ENCODE measurements at regions not wholly inside any gene's neighbourhood (a gene's known extent, or its start where the extent isn't known, plus 50 kb on each side); places are given as distances from the start of the nearest gene placed in this dataset.

DNA sequence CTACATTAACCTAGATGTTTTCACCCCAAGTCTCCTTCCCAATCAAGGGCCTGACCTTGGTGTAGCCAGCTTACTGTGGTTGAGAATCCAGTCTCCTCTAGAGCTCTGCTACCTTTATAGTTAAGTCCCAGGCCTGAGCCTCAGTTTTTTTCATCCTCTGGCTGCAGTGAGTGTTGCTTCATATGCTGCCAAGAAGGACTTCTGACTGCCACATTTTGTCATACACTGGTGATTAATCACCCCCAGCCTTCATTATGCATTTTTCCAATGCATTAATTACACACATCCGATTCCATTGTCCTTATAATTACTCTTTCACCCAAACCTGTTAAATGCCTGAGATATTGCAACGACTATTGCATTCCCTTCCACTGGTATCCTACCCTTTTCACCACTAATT lies 66.3 kb upstream of the FGGY start:
- no peaks in the 10 kb centered on the region for H3K79me1 ChIP-seq (ENCODE audit: low read depth, low read length)
- H3K79me2 ChIP-seq (ENCODE audit: control insufficient read depth in 1 of 2, insufficient read depth in 2 of 2, low read length in 2 of 2) = no peaks in the 10 kb centered on the region
- no peak overlapping the region for H2AK5ac ChIP-seq (ENCODE audit: low read depth, low read length)
- ChIA-PET CTCF (ENCODE audit: partially characterized antibody) (interaction anchor here (1.7 kb wide), 1 partner anchor 10 kb away, joined by 4 read pairs; no protein-coding TSS in a partner anchor), POLR2A (ENCODE audit: partially characterized antibody) (no interaction called here)
- no peak overlapping the region for H3K23ac ChIP-seq (ENCODE audit: insufficient read length)
- no peak overlapping the region for H2AFZ ChIP-seq (ENCODE audit: low read length)
- no peak overlapping the region for H3K56ac ChIP-seq (replicated peaks; ENCODE audit: insufficient read length, low read depth, low read length)
- H4K5ac ChIP-seq (ENCODE audit: insufficient read length, low read depth, low read length) = no peak overlapping the region
- H4K20me1 ChIP-seq (replicated peaks in 1 of 2; ENCODE audit: control insufficient read depth in 1 of 2, insufficient read depth in 2 of 2, low read length in 2 of 2) = no peaks in the 10 kb centered on the region
- TF ChIP-seq TCF12 (IDR thresholded peaks at IDR 0.05; ENCODE audit: low read depth, low read length) = no peak
- TF ChIP-seq TEAD4 (IDR thresholded peaks at IDR 0.05; ENCODE audit: low read depth, low read length) = no peak
- no peak for TF ChIP-seq BACH1 (IDR thresholded peaks at IDR 0.05; ENCODE audit: low read length)
- no peak for TF ChIP-seq JUN (IDR thresholded peaks at IDR 0.05; ENCODE audit: low read depth, low read length)
- no peak for TF ChIP-seq HDAC2 (IDR thresholded peaks at IDR 0.05; ENCODE audit: borderline replicate concordance in 1 of 2, low read depth in 2 of 2, low read length in 2 of 2)
- TF ChIP-seq SIN3A (conservative IDR thresholded peaks at IDR 0.05 in 1 of 2, IDR thresholded peaks at IDR 0.05 in 1 of 2; ENCODE audit: low read depth in 1 of 2, low read length in 2 of 2) = no peak
- no peak for TF ChIP-seq TAF1 (IDR thresholded peaks at IDR 0.05; ENCODE audit: low read depth, low read length)
- TF ChIP-seq RNF2 (IDR thresholded peaks at IDR 0.05; ENCODE audit: borderline replicate concordance, low read depth, low read length, missing control alignments, poor library complexity, severe bottlenecking) = no peak
- TF ChIP-seq CBX5 (IDR thresholded peaks at IDR 0.05; ENCODE audit: low read depth, low read length) = no peak
- no peak for TF ChIP-seq EGR1 (IDR thresholded peaks at IDR 0.05; ENCODE audit: borderline replicate concordance, low read depth, low read length)
- TF ChIP-seq RXRA (IDR thresholded peaks at IDR 0.05; ENCODE audit: insufficient read depth, low read depth, low read length) = no peak
- TF ChIP-seq SUZ12 (IDR thresholded peaks at IDR 0.05; ENCODE audit: low read length) = no peak
- TF ChIP-seq POLR2A (IDR thresholded peaks at IDR 0.05; ENCODE audit: control extremely low read depth in 1 of 2, low read depth in 2 of 2, low read length in 2 of 2) = no peak
- no peak for TF ChIP-seq GABPA (IDR thresholded peaks at IDR 0.05; ENCODE audit: borderline replicate concordance, insufficient read depth, low read length)
- H3K4me2 ChIP-seq (ENCODE audit: insufficient read depth in 1 of 2, low read depth in 2 of 2, low read length in 2 of 2) = no peak overlapping the region
- no peaks in the 10 kb centered on the region for H3K9me3 ChIP-seq (ENCODE audit: insufficient read depth in 2 of 2, low read depth in 1 of 2, low read length in 1 of 2)
- 76% methylated on average over 2 of the region's 2 CpGs; no CpG with 5 or more reads in 1 of the 2 experiments for WGBS, 2 experiments (ENCODE audit: extremely low coverage in 1 of 2, insufficient coverage in 1 of 2, insufficient read length in 1 of 2, insufficient replicate concordance in 2 of 2, low coverage in 1 of 2, low lambda C conversion rate in 2 of 2, missing lambda C conversion rate in 1 of 2)
- no peak overlapping the region for H3K27ac ChIP-seq (ENCODE audit: low read depth, low read length)
- H3K4me1 ChIP-seq (replicated peaks in 1 of 4; ENCODE audit: control insufficient read depth in 3 of 4, insufficient read depth in 4 of 4, low read length in 3 of 4) = no peaks in the 10 kb centered on the region
- no peak overlapping the region; the same call in 1 of the 2 replicates for H2BK20ac ChIP-seq (ENCODE audit: low read length)
- H2BK12ac ChIP-seq (ENCODE audit: low read depth, low read length) = no peak overlapping the region
- H3K18ac ChIP-seq (ENCODE audit: extremely low read depth, low read length) = no peak overlapping the region
- H2BK5ac ChIP-seq (ENCODE audit: low read depth, low read length) = no peak overlapping the region
- H2BK120ac ChIP-seq (replicated peaks; ENCODE audit: low read depth, low read length) = no peak overlapping the region
- no peak overlapping the region for H4K8ac ChIP-seq (ENCODE audit: extremely low read depth, insufficient read depth, low read length)
- H3K4ac ChIP-seq (replicated peaks; ENCODE audit: insufficient read length, low read depth, low read length) = no peak overlapping the region
- no peak overlapping the region for H3K9ac ChIP-seq (replicated peaks in 1 of 4; ENCODE audit: extremely low read depth in 1 of 4, low read depth in 3 of 4, low read length in 3 of 4)
- DNase-seq (ENCODE audit: low read depth in 1 of 2, low spot score in 2 of 2) = no peak
- no peaks in the 10 kb centered on the region for H3K23me2 ChIP-seq (ENCODE audit: low read depth, low read length)
- no peak overlapping the region for H3K14ac ChIP-seq (ENCODE audit: insufficient read length)
- no peak for FAIRE-seq
- H3K27me3 ChIP-seq (replicated peaks in 1 of 4; ENCODE audit: control insufficient read depth in 3 of 4, extremely low read depth in 1 of 4, insufficient read depth in 3 of 4, low read length in 3 of 4) = no peaks in the 10 kb centered on the region
- H3K4me3 ChIP-seq (ENCODE audit: extremely low read depth in 1 of 4, insufficient read depth in 2 of 4, low read depth in 3 of 4, low read length in 4 of 4) = no peak overlapping the region
- no peak overlapping the region for H4K91ac ChIP-seq (replicated peaks; ENCODE audit: insufficient read length, low read length)
- H2BK15ac ChIP-seq (ENCODE audit: low read length) = no peak overlapping the region
- no peaks in the 10 kb centered on the region for H3K36me3 ChIP-seq (ENCODE audit: control insufficient read depth in 2 of 4, insufficient read depth in 4 of 4, low read length in 3 of 4)

Measured in H1 (cell line).